ENCODE measurements at regions not wholly inside any gene's neighbourhood (a gene's known extent, or its start where the extent isn't known, plus 50 kb on each side); places are given as distances from the start of the nearest gene placed in this dataset.
"Not testable (repeated sequence)": the region's sequence is repeated elsewhere in the genome, so short reads cannot be mapped to it uniquely, and the experiment has no call there.

DNA sequence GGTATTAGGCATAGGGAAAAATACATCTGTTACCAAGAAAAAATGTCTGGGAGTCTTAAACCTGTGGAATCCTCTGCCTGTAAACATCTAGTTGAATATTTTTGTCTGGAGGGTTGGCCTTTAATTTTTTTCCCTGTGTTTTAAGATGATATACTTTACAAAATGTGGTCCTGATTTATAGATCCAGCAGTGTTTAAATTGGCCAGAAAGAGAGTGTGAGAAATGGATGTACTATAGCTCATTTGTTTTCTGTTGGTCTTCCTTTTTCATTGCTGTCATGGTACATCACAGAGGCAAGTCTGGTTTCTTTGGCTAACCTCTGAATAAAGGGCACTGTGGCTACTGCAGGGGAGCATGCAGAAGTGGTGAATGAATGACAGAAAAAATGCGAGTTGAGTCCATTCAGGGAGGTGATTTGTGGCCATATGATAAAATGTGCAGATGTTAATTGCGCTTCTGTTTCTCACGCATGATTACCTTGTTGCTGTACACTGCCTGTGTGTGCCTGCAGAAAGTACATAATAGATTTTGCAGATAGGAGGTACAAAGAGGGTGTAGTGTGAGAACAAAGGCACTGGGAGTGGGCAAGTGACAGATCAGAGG, 150.0 kb downstream of the NFKBIZ start:
- no peak for DNase-seq

DNA sequence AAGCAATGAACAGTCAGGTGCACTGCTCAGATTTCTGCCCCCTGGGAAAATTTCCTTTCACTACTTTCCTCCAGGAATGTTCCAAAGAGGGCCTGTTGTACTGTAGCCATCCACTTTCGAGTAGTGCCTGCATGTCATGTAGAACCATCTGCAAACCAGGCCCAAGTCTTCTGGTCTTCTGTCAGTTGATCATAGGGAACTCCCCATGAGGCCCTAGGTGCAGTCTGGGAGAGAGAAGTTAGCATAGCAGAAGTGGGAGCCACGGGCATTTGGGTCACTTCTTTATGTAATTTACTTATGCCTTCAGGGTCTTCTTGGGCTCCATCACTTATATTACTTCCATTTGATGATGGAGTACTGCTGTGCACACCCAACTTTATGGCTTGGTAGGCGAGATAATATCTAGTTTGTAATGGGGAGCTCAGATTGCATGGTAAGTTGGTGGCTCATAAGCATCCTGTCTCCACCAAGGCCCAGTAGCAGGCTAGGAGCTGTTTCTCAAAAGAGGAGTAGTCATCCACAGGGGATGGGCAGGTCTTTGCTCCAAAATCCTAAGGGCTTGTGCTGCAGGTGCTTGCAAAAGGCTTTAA, 151.4 kb downstream of the NFKBIZ start:
- DNase-seq = no peak

DNA sequence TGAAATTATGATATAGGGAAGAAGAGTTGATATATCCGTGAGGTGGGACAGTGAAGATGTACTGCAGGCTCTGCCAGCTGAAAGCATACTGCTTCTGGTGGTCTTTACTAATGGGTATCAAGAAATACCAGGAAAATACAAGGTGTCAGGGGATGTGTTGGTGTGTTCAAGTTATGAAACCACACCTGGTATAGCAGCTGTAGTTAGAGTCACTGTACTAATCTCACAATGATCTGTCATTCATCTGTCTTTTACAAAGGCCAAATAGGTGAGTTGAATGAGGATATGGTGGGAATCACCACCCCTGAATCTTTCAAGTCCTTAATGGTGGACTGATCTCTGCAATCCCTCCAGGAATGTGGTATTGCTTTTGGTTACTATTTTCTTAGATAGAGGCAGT, 152.7 kb downstream of the NFKBIZ start:
- no peak for DNase-seq

DNA sequence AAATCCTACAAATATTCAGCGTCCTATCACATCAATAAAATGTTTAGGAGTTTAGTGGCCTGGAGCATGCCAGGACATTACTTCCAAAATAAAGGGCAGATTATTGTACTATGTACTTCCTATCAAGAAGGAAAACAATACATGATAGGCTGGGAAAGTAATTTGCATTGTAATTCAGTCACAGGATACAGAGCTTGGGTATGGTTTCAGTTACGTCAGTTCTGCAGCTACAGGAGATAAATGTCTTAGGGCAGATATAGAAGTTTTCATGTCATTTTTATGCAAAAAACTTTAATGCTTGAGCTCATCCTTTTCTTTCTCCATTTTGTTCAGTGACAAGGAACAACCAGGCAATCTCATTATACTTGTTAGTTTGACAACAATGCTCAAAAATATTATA, 155.2 kb downstream of the NFKBIZ start:
- no peak for DNase-seq

DNA sequence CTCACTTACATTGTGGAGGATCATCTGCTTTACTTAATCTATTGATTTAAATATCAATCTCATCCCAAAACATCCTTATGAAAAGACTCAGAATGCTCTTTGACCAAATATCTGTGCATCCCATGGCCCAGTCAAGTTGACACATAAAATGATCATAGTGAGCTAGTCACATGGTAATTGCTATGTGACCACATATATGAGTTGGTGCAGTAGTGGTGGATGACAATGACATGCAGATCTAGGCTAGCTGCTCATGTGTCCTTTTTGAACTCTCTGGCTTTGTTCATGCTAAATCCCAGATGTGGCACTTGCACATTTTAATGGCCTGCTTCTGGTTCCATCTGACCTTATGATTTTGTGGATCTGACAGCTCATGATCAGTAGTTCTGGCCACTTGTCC, 156.2 kb downstream of the NFKBIZ start:
- no peak for DNase-seq

DNA sequence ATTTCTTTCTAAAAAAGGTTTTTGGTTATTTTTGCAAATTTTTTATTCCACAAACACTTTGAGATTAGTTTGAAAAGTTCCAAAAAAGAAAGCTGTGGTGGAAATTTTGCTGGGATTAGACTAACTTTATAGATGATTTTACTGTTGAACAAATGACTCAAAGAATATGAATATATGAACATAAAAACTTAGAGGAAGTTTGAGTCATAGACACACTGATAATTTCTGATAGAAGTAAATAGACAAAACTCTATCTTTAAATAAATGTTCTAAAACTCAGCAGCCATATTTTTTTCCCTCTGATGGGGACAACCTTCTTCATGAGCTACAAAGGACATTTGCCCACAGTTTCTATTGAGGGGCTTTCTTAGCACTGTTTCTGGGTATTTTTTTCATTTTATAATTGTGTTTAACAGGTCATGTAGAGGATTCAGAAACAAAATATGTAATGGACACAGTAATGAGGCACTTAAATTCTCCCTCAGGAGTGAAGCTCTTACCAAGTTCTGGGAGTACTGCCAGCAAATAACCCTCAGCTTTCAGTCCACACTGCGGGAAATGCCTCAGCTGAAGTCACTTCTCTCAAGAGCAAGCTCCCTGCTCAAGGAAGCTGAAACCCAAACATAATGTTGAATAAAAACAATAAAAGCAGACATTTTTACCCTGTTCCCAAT, 157.6 kb downstream of the NFKBIZ start:
- peak; percentile 70 for DNase-seq

DNA sequence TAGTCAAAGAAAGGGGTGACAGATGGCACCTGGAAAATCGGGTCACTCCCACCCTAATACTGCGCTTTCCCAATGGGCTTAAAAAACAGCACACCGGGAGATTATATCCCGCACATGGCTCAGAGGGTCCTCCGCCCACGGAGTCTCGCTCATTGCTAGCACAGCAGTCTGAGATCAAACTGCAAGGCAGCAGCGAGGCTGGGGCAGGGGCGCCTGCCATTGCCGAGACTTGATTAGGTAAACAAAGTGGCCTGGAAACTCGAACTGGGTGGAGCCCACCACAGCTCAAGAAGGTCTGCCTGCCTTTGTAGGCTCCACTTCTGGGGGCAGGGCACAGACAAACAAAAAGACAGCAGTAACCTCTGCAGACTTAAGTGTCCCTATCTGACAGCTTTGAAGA, 159.1 kb downstream of the NFKBIZ start:
- not testable (repeated sequence) for DNase-seq

DNA sequence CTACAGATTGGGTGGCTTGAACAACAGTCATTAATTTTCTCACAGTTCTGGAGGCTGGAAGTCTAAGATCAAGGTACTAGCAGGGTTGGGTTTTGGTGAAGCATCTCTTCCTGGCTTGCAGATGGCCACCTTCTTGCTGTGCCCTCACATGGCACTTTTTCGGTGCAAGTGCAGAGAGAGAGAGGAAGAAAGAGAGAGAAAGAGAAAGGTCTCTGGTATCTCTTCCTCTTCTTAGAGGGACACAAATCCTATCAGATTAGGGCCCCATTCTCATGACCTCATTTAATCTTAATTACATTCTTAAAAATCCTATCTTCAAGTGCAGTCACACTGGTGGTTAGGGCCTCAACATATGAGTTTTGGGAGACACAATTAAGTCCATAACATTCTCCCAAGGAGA, 167.1 kb downstream of the NFKBIZ start:
- no peak for DNase-seq

DNA sequence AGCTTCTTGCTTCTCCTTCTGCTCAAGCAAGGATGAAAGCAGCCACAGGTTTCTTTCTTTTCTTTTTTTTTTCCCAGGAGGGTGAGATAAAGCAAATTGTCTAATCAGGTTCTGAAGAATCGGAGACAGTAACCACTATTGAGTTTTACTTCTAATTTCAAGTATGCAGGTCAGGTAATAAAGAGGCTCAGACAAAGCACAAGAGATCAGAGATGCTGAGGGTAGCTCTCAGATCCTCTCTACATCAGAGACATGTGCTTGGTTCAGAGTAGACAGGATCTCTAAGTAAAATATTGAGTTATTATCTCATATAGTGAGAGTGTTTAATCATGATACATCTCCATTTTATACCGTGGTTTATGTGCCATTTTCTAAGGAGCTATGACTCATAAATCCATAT, 168.5 kb downstream of the NFKBIZ start:
- no peak for DNase-seq

DNA sequence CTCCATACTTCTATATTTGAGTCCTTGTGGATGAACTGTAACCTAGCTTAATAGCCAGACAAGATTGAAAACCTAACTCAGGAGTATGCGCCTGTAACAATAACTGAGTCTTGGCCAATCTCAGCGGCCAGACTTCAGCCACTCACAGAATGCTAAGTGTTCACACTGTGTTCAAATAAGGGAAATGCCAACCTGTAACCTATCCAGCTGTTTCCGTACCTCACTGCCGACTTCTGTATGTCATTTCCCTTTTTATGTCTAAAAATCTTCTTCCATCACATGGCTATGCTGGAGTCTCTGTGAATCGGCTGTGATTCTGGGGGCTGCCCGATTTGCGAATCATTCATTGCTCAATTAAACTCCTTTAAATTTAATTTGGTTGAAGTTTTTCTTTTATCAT, 169.2 kb downstream of the NFKBIZ start:
- DNase-seq = no peak

DNA sequence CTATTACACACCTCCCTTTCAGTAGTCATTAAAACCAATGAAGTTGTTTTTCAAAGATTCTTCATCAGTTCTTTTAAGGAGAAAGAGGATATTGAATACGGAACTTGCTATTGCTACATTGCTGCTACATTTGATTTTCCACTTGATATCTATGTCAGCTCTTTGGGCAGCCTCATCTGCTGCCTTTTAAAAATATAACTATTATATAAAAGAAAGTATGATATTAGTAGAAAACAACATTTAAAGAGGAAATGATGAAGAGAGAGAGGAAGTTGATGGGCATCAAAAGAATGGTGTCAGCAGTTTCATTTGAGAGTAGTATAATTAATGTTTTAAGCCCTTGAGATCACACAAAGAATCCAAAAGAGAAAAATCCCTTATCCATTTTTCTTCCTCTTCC, 171.4 kb downstream of the NFKBIZ start:
- no peak for DNase-seq

DNA sequence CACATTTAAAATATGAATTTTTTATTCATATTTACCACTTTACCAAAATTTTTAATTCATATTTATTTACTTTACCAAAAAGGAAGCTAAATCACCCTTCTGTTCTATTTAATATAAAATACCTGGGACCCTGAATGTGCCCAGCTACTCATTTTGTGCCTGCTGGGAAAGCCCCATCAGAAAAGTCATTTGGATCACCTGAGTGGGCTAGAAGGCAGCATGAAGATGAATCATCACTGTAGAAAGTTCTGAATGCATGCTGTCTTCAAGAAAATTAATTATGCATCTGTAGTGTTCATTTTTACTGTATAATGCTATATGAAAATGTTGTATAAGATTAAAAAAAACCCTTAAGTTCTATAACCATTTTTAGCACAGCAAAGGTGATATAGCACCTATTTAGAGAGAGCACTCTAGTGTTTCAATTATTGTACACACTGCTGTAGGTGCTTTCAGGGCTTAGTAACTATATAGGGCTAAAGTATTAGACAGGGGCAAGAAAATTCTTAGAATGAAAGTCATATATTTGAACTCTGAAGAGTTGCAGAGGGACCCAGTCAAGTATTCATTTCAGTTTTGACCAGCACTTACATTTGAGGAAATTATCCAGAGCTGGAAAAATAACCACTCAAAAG, 175.1 kb downstream of the NFKBIZ start:
- DNase-seq = no peak

DNA sequence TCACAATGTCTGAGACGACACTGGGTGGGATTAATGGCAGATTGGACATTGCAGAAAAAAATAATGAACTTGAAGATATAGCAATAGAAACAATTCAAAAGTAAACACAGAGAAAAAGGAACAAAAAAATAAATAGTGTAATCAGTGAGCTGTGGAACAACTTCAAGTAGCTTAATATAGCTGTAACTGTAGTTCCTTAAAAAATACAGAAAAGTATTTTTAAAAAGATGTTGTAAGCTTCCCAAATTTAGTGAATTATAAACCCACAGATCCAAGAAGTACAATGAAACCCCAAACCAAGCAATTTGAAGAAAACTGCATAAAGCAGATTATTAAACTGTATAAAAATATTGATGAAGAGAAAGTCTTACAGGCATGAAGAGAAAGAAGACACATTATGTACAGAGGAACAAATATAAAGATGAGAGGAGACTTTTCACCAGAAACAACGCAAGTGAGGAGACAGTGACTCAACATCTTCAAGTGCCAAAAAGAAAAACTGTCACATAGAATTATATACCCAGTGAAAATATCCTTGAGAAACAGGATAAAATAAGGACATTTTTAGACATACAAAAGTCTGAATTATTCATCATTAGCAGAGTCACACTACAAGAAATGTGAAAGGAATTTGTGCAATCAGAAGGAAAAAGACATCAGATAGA, 176.4 kb downstream of the NFKBIZ start:
- DNase-seq = no peak

DNA sequence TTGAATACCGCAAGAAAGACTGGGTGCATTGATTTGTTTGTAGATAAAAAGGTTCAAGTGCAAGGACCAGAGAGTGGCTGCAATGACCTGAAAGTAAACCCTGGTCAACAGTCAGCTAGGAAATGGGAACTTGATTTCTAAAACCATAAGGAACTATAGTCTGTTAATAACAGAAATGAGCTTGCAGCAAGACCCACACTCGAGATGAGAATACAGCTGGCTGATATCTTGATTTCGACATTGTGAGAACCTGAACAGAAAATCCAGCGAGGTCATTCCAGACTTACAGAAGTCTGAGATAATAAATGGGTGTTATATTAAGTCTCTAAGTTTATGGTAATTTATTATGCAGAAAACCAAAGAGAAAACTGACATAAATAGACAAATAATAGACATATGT, 177.3 kb downstream of the NFKBIZ start:
- DNase-seq = no peak

DNA sequence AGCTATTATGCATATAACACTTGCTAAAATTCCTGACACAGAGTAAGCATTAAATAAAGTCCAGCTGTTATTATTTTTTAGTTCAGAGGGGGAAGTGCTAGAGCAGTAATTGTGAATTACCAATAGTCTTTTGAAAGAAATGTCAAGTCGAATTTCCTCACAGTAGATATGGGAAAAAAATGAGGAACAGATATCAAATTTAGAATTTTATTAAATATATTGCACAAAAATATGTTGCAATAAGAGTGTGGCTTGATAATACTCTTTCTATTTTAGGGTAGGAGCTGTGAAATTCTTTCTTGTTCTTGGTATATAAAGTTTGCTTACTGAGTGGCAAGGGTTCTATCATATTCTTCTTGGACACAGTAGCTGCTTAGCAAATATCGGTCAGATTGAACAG, 181.3 kb downstream of the NFKBIZ start:
- no peak for DNase-seq

DNA sequence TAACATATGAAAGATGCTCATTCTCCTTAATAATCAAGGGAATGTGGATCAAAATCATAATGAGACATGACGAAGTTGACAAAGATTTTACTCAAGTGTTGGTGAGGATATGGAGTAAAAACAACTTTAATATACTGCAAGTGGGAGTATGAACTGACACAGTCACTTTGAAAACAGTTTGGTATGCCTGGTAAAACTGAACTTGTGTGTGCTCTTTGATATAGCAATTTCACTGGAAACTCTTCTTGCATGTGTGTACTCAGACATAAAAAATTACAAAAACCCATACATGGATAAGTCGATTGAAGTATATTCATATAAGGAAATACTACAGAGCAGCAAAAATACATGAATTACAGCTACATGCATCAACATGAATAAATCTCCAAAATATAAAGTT, 182.5 kb downstream of the NFKBIZ start:
- DNase-seq = no peak

DNA sequence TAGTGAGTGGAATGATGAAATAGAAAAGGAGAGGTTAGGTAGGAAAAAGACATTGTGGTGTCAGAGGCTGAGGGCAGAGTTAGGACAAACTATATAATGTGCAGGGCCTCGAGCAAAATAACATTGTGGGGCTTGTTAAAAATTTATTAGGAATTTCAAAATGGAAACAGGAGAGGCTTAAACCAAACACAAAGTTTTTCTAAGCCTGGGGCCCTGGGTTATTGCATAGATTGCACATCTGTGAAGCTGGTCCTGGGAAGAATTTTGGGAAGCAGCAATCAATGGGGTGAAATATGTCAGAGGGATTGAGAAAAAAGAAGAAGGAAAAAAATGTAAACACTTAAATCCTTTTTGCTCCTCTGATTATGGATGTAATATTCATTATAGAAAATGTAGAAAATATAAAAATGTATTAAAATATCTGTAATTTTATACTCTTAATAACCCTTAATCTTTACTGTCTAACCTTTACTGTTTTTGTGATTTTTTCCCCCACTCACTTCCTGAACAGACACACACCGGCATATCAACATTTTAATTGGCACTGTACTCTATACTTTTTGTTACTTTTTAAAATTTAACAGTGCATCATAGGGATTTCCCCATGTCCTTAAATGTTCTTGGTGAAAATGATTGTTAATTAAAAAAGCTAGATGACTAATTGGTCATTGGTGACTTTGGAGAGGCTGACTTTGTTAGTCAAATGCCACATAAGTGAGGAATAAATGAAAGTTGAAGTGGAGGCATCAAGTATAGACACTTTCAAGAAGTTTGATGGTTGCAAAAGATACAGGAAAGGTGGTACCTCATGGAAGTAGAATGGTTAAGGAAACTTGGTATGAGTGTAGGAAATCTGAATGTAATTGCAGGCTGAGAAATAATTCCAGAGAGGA, 183.4 kb downstream of the NFKBIZ start:
- no peak for DNase-seq

DNA sequence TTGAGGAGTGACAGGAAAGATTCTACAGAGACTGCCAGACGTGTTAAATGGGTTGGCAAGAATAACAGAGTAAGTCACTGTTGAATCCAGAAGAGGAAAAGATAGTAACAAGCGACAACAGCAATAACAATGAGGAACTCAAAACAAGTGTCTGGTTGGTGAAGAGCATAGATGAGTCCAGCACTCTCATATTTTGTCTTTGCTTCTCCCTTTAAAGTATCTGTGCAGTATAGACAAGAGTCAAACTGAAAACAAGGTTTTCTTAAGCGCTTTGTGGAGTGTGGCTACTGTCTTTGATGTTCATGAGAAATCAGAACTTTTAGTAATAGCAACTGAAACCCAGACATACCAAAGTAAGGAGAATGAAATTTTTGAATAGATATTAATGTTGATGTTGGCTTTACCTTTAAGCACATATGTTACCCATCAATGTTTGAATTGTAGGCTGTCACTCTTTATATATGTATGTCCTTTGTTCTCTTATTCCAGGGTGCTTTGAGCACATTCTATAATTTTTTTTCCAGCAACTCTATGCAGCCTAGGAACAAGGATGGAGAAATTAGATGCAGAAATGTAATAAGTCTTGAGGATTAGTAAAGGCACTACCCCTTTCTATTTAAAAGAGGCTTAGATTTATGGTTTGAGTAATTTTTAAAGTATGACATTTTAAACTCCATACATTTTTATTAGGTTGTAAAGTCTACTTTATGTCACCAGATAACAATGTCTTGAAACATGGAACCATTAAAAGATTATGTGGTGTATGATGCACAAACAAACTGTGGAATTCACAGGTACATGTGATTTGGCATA, 185.5 kb downstream of the NFKBIZ start:
- no peak for DNase-seq

DNA sequence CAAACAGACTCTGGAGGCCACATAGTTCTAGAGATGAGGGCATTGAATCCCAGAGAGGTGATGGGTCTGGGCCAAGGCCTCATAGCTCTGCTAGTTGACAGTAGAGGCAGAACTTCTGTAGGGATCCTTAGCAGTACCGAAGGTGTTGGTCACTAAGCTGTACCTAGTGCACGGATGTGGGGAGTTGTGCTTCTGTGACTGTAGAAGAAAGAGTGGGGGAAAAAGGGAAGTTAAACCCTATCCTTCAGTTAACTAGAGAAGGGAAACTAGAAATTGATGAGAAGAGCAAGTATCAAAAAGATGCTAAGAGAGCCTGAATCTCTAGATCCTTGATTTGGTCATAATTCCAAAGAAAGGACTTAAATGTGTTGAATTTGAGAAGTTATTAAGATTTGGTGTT, 186.7 kb downstream of the NFKBIZ start:
- DNase-seq = no peak

DNA sequence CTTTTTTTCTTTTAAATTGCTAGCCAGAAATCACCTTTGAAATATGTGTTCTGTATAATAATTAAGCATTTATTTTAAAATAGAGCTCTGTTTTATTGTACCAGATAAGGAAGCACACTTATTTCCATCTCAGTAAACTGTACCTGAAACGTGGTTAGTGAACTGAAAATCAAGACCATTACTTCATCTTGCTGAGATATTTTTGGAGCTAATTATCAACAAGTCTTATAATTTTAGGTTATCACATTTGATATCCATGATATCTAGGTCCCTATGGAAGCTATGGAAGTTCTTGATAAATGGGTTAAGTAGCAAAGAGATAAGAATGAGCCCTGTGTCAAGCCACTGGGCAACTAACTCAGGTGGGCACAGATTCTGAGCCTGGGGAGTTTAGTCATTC, 187.2 kb downstream of the NFKBIZ start:
- no peak for DNase-seq

DNA sequence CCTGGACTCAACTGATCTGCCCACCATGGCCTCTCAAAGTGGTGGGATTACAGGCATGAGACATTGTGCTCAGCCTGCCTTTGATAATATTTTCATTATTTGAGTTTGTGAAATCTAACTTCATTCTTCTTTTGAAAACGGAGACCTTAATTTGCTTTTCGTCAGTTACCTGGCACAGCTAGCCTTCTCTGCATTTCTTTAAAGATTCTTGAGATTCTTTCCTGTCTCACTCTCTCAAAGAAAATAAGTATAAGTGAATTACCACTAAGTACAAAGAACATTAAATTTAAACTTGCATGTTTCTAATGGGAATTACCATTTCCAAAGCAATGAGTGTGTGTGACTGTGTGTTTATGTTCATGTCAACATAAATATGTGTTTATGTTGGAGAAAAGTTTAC, 187.9 kb downstream of the NFKBIZ start:
- no peak for DNase-seq

DNA sequence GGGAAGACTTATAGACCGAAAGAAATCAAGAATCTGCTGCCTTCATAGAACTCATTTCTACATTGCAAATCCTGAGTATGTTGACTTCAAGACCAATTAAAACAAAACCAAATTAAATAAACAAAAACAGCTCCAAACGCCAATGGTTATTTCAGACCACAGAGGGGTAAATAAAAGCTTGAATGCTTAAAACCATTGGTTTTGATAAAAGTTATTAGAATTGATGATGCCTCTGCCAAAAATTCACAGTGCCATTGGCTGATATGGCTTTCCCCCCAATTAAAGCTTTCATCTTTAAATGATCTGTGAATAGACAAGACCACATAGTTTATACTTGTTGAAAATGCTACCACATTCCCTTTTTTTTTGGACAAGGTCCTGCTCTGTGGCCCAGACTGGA, 188.5 kb downstream of the NFKBIZ start:
- DNase-seq = no peak
